ENCODE measurements at regions not wholly inside any gene's neighbourhood (a gene's known extent, or its start where the extent isn't known, plus 50 kb on each side); places are given as distances from the start of the nearest gene placed in this dataset.
"Not testable (repeated sequence)": the region's sequence is repeated elsewhere in the genome, so short reads cannot be mapped to it uniquely, and the experiment has no call there.

GRCh38 chr3:26308454-26308853 lies 314.1 kb upstream of the LRRC3B start:
- H3K9me3 ChIP-seq, result peaks cover 0 to 41% (median 13%) of the 10 kb centered on the region in 8 donors
- DNase-seq, result no peak
- TF ChIP-seq CTCF (IDR thresholded peaks at IDR 0.05 in 8 of 11, conservative IDR thresholded peaks at IDR 0.05 in 3 of 11) (no peak), POLR2A (IDR thresholded peaks at IDR 0.05) (no peak), POLR2AphosphoS5 (IDR thresholded peaks at IDR 0.05) (no peak)
- WGBS, 5 donors, result 77 to 90% (median 84%) methylated on average over 3 of the region's 3 CpGs
- no peak overlapping the region for H3K27ac ChIP-seq
- no peaks in the 10 kb centered on the region for H3K4me1 ChIP-seq
- H3K27me3 ChIP-seq (replicated peaks in 1 of 7), result no peaks in the 10 kb centered on the region
- intact Hi-C loops (cut with DNase I; ENCODE audit: low total_unique reads), result no loop called here
- no peak overlapping the region for H3K4me3 ChIP-seq
- H3K36me3 ChIP-seq, result no peaks in the 10 kb centered on the region

- WGBS, 5 donors, result 68 to 92% (median 77%) methylated on average over 1 of the region's 1 CpG
- intact Hi-C loops (cut with DNase I; ENCODE audit: low total_unique reads); H3K27ac ChIP-seq; DNase-seq; H3K4me3 ChIP-seq; H3K4me1 ChIP-seq; H3K36me3 ChIP-seq; H3K27me3 ChIP-seq (replicated peaks in 1 of 7): not testable (repeated sequence)
- peaks cover 0 to 38% (median 13%) of the 10 kb centered on the region in 8 donors for H3K9me3 ChIP-seq
Measured at GRCh38 chr3:26309536-26309935, 313.0 kb upstream of the LRRC3B start.

GRCh38 chr3:26312816-26313215 lies 309.8 kb upstream of the LRRC3B start:
- Histone ChIP-seq H3K27ac (no peak overlapping the region), H3K9me3 (peaks cover 0 to 69% (median 31%) of the 10 kb centered on the region in 8 donors), H3K36me3 (no peaks in the 10 kb centered on the region), H3K4me3 (no peak overlapping the region), H3K4me1 (no peaks in the 10 kb centered on the region), H3K27me3 (replicated peaks in 1 of 7) (no peaks in the 10 kb centered on the region)
- TF ChIP-seq POLR2AphosphoS5 (IDR thresholded peaks at IDR 0.05) (no peak), CTCF (IDR thresholded peaks at IDR 0.05 in 8 of 11, conservative IDR thresholded peaks at IDR 0.05 in 3 of 11) (no peak)
- 82 to 92% (median 90%) methylated on average over 5 of the region's 5 CpGs for WGBS, 5 donors
- DNase-seq, result no peak
- intact Hi-C loops (cut with DNase I; ENCODE audit: low total_unique reads), result no loop called here

GRCh38 chr3:26316472-26316871 lies 306.1 kb upstream of the LRRC3B start:
- Histone ChIP-seq H3K27ac (no peak overlapping the region), H3K4me3 (no peak overlapping the region), H3K36me3 (no peaks in the 10 kb centered on the region), H3K9me3 (peaks cover 0 to 67% (median 45%) of the 10 kb centered on the region in 8 donors), H3K4me1 (no peaks in the 10 kb centered on the region), H3K27me3 (replicated peaks in 1 of 7) (no peaks in the 10 kb centered on the region)
- intact Hi-C loops (cut with DNase I; ENCODE audit: low total_unique reads), result no loop called here
- DNase-seq, result no peak
- TF ChIP-seq POLR2AphosphoS5 (IDR thresholded peaks at IDR 0.05) (no peak), POLR2A (IDR thresholded peaks at IDR 0.05) (no peak), CTCF (IDR thresholded peaks at IDR 0.05 in 8 of 11, conservative IDR thresholded peaks at IDR 0.05 in 3 of 11) (no peak)

GRCh38 chr3:26323741-26324140 lies 298.8 kb upstream of the LRRC3B start:
- H3K27me3 ChIP-seq (replicated peaks in 1 of 7); H3K4me3 ChIP-seq; intact Hi-C loops (cut with DNase I; ENCODE audit: low total_unique reads); H3K27ac ChIP-seq; H3K36me3 ChIP-seq; H3K4me1 ChIP-seq; DNase-seq: not testable (repeated sequence)
- peaks cover 0 to 64% (median 25%) of the 10 kb centered on the region in 8 donors for H3K9me3 ChIP-seq
- 67 to 81% (median 75%) methylated on average over 1 to 6 of the region's 6 CpGs for WGBS, 5 donors

Measured in spleen (tissue), 11 donors.